ENCODE measurements at regions not wholly inside any gene's neighbourhood (a gene's known extent, or its start where the extent isn't known, plus 50 kb on each side); places are given as distances from the start of the nearest gene placed in this dataset.

GRCh38 chr10:90652519-90652918, 205.3 kb downstream of the HTR7 start:
- no peak for TF ChIP-seq POLR2A (IDR thresholded peaks at IDR 0.05)
- TF ChIP-seq, protein P1, sequence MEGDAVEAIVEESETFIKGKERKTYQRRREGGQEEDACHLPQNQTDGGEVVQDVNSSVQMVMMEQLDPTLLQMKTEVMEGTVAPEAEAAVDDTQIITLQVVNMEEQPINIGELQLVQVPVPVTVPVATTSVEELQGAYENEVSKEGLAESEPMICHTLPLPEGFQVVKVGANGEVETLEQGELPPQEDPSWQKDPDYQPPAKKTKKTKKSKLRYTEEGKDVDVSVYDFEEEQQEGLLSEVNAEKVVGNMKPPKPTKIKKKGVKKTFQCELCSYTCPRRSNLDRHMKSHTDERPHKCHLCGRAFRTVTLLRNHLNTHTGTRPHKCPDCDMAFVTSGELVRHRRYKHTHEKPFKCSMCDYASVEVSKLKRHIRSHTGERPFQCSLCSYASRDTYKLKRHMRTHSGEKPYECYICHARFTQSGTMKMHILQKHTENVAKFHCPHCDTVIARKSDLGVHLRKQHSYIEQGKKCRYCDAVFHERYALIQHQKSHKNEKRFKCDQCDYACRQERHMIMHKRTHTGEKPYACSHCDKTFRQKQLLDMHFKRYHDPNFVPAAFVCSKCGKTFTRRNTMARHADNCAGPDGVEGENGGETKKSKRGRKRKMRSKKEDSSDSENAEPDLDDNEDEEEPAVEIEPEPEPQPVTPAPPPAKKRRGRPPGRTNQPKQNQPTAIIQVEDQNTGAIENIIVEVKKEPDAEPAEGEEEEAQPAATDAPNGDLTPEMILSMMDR (IDR thresholded peaks at IDR 0.05): peak in 4 of 6 experiments; percentile 15 to 34 (median 26)

Measured in adrenal gland (tissue), 5 donors.